ENCODE measurements at regions not wholly inside any gene's neighbourhood (a gene's known extent, or its start where the extent isn't known, plus 50 kb on each side); places are given as distances from the start of the nearest gene placed in this dataset.
"Not testable (repeated sequence)": the region's sequence is repeated elsewhere in the genome, so short reads cannot be mapped to it uniquely, and the experiment has no call there.

DNA sequence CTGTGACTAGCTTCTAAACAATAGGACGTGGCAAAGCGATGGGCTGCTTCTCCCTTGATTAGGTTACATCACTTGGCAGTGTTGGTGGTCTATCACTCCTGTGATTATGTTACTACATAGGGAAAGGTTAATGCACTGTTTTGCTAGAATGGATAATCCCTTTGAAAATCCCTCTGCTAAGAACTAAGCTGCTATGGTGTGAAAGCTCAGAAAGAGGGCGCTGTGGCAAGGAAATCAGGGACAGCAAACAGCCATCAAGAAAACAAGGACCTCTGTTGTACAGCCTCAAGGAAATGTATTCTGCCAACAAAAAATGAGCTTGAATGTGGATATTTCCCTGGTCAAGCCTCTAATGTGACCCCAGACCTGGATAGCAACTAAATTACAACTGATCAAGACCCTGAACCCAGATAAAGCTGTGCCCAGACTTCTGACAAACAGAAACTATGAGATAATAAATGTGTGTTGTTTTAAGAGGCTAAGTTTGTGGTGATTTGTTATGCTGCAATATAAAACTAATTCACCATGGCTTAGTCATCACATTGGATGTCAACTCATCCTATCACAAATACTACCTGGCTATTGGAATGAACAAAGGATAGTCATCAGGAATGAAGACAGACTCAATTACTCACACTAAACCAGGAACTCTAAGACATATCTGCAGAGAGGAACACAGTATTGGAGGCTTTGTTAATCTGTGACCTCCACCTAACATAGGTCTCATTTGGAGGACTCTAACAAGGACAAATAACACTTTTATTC is 1215.9 kb downstream of the EFNA5 start:
- Histone ChIP-seq H3K27me3 (ENCODE audit: low read depth) (no peaks in the 10 kb centered on the region), H3K9me3 (replicated peaks) (no peaks in the 10 kb centered on the region), H3K4me3 (no peak overlapping the region), H3K36me3 (no peaks in the 10 kb centered on the region), H3K4me1 (no peaks in the 10 kb centered on the region), H3K27ac (replicated peaks) (no peak overlapping the region)
- intact Hi-C loops (cut with micrococcal nuclease) = no loop called here
- TF ChIP-seq, protein P1, sequence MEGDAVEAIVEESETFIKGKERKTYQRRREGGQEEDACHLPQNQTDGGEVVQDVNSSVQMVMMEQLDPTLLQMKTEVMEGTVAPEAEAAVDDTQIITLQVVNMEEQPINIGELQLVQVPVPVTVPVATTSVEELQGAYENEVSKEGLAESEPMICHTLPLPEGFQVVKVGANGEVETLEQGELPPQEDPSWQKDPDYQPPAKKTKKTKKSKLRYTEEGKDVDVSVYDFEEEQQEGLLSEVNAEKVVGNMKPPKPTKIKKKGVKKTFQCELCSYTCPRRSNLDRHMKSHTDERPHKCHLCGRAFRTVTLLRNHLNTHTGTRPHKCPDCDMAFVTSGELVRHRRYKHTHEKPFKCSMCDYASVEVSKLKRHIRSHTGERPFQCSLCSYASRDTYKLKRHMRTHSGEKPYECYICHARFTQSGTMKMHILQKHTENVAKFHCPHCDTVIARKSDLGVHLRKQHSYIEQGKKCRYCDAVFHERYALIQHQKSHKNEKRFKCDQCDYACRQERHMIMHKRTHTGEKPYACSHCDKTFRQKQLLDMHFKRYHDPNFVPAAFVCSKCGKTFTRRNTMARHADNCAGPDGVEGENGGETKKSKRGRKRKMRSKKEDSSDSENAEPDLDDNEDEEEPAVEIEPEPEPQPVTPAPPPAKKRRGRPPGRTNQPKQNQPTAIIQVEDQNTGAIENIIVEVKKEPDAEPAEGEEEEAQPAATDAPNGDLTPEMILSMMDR (IDR thresholded peaks at IDR 0.05; ENCODE audit: borderline replicate concordance) = peak; percentile 59
- no peak for DNase-seq

DNA sequence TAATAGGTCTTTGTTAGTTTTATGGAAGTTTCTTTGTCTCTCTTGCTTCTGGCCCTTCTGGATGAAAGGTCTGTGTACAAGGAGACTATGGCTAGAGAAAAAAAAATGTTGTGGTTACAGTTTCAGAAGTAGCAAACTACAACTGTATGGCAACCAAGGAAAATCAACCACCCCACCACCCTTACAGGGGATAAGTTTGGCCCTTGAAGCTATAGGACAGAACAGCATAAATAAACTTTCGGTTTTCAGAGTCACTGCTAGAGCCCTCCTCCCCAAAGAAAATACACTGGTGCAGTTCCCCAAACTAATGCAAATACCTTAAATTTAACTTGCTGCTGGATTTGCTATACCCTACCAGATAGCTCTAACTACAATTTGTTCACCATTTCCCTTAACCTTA is 1216.7 kb downstream of the EFNA5 start:
- Histone ChIP-seq H3K4me3 (no peak overlapping the region), H3K4me1 (no peaks in the 10 kb centered on the region), H3K9me3 (replicated peaks) (no peaks in the 10 kb centered on the region), H3K27ac (replicated peaks) (no peak overlapping the region), H3K27me3 (ENCODE audit: low read depth) (no peaks in the 10 kb centered on the region), H3K36me3 (no peaks in the 10 kb centered on the region)
- intact Hi-C loops (cut with micrococcal nuclease) = no loop called here
- no peak for DNase-seq
- TF ChIP-seq, protein P1 (IDR thresholded peaks at IDR 0.05; ENCODE audit: borderline replicate concordance) = no peak

DNA sequence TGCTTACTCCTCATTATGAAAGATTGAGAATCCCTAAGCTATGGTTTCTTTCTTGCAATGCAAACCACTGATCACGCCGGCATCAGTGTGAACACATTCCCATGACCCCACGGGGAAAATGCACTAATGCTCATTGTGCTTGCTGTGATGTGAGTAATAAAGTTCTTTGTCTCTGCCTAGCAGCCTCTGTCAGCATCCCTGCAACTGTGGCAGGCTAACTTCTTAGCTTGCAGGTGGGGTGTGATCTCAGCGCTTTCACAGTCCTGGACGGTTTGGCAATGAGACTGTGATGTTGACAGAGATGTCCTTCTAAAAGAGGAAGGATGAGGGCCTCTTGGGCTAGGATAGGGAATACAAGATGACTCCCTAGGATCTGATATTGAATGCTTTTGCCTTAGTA is 1218.7 kb downstream of the EFNA5 start:
- no peak overlapping the region for H3K27ac ChIP-seq (replicated peaks)
- intact Hi-C loops (cut with micrococcal nuclease) = no loop called here
- DNase-seq = no peak
- no peak overlapping the region for H3K4me3 ChIP-seq
- TF ChIP-seq, protein P1 (IDR thresholded peaks at IDR 0.05; ENCODE audit: borderline replicate concordance) = no peak
- H3K27me3 ChIP-seq (ENCODE audit: low read depth) = no peaks in the 10 kb centered on the region
- H3K4me1 ChIP-seq = no peaks in the 10 kb centered on the region
- no peaks in the 10 kb centered on the region for H3K36me3 ChIP-seq
- no peaks in the 10 kb centered on the region for H3K9me3 ChIP-seq (replicated peaks)

DNA sequence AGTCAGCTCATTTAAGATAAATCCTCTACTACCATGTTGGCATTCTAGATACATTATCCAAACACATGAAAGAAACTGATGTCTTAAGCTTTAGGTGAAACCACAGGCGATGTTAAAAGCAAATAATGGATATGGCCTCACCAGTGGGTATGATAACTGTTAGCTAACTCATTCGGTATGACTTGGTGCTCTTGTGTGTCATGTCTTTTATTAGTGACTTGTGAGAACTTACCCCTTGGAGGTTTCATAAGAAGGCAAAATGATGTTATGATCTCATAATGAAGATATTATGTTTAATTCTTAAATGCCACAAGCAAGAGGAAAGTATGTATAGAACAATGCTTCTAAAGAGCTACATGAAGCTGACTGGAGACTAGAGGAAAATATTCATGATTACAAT is 1227.0 kb downstream of the EFNA5 start:
- H3K27ac ChIP-seq (replicated peaks) = no peak overlapping the region
- no peaks in the 10 kb centered on the region for H3K27me3 ChIP-seq (ENCODE audit: low read depth)
- no peak for DNase-seq
- H3K9me3 ChIP-seq (replicated peaks) = no peaks in the 10 kb centered on the region
- intact Hi-C loops (cut with micrococcal nuclease) = no loop called here
- H3K4me1 ChIP-seq = no peaks in the 10 kb centered on the region
- no peak overlapping the region for H3K4me3 ChIP-seq
- no peaks in the 10 kb centered on the region for H3K36me3 ChIP-seq
- TF ChIP-seq, protein P1 (IDR thresholded peaks at IDR 0.05; ENCODE audit: borderline replicate concordance) = no peak

DNA sequence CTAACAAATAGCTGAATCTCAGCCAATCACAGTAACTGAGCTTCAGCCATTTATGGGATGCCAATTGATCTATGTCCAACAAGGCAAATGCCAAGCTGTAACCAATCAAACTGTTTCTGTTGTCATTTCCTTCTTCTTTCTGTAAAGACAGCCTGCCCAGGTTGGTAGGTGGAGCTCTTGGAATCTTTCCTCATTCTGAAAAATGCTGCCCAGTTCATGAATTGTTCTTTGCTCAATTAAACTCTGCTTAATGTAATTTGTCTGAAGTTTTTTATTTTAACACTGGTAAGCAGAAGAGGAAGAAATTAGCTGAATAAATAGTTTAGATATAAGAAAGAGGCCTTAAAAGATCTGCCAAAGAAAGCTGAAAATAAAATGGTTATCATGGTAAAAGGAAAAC is 1235.6 kb downstream of the EFNA5 start:
- no peaks in the 10 kb centered on the region for H3K36me3 ChIP-seq
- H3K27me3 ChIP-seq (ENCODE audit: low read depth) = no peaks in the 10 kb centered on the region
- TF ChIP-seq, protein P1 (IDR thresholded peaks at IDR 0.05; ENCODE audit: borderline replicate concordance) = no peak
- H3K27ac ChIP-seq (replicated peaks) = no peak overlapping the region
- peaks cover 11% of the 10 kb centered on the region for H3K9me3 ChIP-seq (replicated peaks)
- intact Hi-C loops (cut with micrococcal nuclease) = no loop called here
- H3K4me1 ChIP-seq = no peaks in the 10 kb centered on the region
- DNase-seq = no peak
- H3K4me3 ChIP-seq = no peak overlapping the region

DNA sequence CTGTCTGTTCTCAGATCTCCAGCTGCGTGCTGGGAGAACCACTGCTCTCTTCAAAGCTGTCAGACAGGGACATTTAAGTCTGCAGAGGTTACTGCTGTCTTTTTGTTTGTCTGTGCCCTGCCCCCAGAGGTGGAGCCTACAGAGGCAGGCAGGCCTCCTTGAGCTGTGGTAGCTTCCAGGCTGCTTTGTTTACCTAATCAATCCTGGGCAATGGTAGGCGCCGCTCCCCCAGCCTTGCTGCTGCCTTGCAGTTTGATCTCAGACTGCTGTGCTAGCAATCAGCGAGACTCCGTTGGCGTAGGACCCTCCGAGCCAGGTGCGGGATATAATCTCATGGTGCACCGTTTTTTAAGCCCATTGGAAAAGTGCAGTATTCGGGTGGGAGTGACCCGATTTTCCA is 1240.0 kb downstream of the EFNA5 start:
- DNase-seq; H3K4me3 ChIP-seq; H3K36me3 ChIP-seq; intact Hi-C loops (cut with micrococcal nuclease); H3K27ac ChIP-seq (replicated peaks); H3K4me1 ChIP-seq; H3K27me3 ChIP-seq (ENCODE audit: low read depth): not testable (repeated sequence)
- H3K9me3 ChIP-seq (replicated peaks) = peaks cover 18% of the 10 kb centered on the region

Measured in left ventricle myocardium inferior (tissue), 1 donor.